ENCODE measurements at regions not wholly inside any gene's neighbourhood (a gene's known extent, or its start where the extent isn't known, plus 50 kb on each side); places are given as distances from the start of the nearest gene placed in this dataset.

DNA sequence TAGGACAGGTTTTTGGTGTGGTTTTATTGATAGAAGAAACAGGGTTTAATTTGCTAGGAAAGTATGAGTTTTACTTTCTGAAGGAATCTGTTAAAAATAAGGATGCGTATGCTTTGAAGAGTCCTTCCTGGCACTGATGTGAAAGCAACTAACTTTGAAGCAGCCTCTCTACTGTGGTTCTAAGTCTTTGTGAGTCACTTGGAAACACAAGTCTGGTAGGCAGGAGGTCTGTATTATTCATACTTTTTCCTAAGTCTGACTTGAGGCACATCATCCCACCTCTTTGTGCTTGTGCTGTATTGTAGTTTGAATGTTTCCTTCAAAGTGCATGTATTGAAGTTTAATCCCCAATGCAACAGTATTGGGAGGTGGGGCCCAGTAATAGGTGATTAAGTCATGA, 129.0 kb downstream of the TAF11L14 start:
- peak; percentile 78 for DNase-seq

DNA sequence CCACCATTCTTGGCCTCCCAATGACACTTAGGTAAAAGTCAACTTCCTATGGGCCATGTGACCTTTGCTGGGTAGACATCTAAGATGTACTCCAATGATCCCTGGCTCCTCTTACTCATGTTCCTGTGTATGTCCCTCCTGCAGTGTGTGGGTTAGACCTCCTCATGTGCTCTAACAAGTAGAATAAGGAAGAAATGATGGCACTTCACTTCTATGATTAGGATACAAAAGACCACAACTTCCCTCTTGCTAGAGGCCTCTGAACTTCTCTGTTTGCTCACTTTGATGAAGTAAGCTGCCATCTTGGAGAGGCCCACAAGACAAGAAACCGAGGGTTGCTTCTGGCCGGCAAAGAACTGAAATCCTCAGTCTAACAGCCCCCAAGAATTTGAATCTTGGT, 131.8 kb downstream of the TAF11L14 start:
- DNase-seq, result no peak

DNA sequence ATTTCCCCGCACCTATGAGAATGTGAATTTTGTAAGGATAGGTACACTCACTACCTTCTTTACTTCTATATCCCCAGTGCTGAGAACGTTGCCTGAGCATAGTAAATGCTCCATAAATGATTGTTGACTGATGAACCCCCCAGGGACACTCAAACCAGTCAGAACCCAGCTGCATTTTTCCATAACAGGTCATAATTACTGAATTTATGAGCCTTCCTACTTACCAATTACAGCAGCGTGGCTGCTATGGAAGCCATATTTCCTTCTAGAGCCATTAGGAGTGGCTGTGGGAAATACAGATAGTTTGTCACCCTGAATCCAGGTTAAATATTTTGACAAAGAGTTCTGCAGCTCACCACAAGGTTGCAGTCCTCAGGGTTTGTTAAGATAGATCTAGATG, 135.0 kb downstream of the TAF11L14 start:
- DNase-seq, result no peak

DNA sequence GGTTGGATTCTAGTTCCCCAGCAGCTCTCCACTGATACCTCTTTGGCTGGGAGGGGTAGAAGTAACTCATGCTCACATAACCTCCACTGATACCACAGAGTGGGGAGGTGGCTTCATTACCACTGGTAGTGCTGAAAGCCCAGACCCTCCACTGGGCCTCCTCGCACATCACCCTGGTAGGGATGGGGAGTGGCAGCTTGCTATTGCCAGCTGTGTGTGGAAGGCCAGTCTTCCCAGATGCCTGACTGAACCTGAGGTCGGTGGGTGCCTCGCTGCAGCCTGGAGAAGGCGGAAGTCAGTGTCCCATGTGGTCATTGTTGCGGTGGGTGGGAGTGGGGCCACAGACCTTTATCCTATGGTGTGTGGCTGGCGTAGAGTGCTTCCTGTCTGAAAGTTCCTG, 138.0 kb downstream of the TAF11L14 start:
- DNase-seq, result no peak

DNA sequence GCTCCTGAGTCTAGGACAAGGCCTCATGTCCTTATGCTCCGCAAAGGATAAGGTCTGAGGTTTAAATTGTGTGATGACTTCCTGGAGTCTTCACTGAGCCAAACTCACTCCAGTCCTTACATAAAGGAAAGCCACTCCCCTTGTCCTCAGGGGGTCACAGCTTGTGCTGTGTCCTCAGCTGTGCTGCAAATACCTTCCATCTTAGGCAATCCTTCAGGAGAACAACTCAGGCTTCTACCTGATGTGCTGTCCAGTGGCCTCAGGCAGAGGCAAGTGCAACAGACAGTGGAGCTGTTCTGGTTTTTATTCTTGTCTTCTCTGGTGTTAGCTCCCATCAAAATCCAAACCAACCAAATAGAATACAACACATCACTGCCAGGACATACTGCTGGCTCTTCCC, 151.5 kb downstream of the TAF11L14 start:
- no peak for DNase-seq

DNA sequence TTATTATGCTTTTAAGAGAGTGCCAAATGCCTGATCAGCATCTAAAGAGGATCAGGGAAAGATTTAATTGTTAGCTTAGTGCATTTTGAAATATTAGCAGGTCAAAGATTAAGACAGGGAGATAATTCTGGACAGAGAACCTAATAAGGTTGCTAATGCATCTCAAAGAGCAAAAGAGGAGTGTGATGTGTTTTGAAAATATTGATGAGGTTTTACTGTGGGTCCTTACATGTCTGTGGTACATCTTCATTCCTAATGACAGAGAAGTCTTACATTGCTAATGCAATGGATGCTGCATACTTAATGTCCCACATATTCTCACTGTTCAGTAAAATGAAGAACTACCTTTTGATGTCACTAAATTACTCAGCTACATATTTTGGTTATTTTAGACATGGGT, 154.1 kb downstream of the TAF11L14 start:
- DNase-seq, result no peak

DNA sequence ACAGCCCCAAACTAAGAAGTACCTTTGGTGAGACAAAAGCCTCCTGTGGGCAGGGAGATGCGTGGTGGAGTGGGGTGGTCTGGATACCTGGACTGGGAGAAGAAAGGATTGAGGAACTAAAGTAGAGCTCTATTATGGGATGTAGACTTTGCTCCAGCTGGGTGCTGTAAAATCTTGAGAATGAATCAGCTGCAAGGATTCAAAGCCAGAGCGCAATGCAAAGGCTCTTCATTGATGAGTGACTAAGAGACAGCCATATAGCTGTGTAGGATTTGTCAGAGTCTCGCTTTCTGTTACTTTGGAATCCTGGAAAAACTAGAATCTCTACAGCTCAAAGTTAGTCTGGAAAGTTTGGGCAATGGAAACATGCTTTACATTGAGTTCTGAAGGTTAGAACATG, 159.9 kb downstream of the TAF11L14 start:
- DNase-seq, result no peak

DNA sequence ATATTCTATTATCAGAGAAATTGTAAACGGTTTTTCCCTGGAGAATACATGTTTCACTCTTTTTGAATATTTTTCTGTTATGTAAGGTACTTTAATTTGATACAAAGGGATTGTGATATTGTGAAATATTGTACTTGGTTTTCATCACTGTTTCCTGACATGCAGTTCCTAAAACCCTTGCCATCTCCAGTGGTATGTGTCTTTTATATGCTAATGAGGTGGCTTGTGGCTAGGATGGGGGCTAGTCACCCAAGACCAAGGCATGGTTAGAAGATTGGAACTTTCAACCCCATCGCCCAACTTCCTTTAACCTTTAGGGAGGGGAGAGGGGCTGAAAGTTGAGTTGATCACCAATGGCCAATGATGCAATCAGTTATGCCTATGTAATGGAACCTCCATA, 160.6 kb downstream of the TAF11L14 start:
- DNase-seq, result no peak

DNA sequence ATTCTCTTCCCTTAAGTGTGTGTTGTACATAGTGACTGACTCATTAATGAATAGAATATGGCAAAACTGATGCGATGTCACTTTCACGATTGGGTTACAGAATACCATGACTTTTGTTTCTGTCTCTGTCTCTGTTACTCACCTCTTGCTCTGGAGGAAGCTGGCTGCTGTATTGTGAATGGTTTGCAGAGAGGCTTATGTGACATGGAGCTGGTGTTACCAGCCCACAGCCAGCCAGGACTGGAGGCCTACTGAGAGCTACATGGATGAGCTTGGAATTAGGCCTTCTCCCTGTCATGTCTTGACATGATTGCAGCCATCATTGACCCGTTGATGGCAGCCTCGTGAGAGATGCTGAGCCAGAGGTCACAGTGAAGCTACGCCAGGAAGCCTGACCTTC, 161.9 kb downstream of the TAF11L14 start:
- DNase-seq, result no peak

DNA sequence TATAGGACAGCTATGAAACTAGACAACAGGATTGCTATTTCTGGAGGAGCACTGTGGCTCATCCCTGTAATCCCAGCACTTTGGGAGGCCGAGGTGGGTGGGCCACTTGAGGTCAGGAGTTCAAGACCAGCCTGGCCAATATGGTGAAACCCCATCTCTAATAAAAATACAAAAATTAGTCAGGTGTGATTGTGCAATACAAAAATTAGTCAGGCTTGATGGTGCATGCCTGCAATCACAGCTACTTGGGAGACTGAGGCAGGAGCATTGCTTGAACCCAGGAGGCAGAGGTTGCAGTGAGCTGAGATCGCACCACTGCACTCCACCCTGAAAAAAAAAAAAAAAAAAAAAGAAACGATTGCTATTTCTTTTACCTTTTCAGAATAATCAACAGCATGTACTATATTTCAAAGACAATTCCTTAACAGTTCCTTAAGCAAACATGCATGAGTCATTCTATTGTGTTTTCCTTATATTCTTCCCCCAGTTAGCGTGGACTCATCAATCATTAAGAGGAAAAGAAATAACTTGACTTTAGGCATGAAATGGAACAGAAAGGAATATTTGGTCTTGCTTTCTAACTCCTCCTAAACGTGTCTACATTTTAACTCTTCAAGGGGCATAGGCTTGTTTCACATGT, 162.6 kb downstream of the TAF11L14 start:
- no peak for DNase-seq

DNA sequence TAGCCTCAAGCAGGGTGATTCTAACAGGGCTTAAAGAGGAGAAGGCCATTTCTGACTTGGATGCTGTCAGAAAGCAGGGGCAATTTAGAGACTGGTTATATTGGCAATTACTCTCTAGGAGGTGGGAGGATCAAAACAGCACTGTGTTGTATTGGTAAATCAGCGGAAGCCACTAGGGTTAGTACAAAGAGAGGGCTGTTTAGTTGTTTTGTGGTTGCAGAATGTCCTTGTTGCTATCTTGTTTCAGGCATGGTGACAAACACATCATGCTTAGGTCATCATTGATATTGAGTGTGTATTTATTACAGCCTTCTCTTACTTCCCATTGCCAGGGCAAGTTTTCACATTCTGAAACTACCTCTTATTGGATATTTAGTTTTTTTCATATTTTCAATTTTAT, 165.3 kb downstream of the TAF11L14 start:
- no peak for DNase-seq

DNA sequence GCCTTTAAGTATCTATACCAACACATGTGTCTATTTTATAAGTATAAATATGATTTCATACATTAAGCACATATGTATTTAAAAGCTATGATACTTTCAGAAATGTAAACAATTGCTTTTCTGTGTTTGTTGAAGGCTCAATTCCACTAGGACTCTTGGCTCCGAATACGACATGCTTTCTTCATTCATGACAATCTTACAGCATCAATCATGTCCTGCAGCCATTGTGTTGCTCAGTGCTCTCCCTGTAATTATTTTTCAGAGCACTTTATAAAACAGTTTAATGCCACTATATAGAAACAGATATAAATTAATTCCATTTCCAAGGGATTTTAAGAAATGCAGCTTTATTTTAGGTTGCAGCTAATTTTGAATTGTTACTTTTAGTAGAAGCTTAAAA, 167.3 kb downstream of the TAF11L14 start:
- no peak for DNase-seq

DNA sequence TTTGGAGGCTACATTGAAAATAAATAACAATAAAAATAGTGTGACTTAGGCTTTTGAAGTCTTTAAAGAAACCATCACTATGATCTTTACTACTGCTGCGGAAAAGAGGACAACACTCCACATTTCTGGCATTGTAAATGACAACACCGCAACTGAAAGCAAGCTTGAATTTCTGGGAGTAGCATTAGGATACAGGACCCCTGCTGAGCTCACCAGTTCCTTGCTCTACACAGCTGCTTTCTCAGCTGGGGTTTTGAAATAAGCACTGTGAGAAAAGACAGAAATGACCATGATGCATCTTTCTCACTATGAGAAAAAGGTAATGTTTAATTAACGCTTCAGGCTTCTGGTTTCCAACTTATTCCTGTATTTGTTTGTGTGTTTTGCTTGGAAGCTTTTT, 168.0 kb downstream of the TAF11L14 start:
- DNase-seq, result no peak

DNA sequence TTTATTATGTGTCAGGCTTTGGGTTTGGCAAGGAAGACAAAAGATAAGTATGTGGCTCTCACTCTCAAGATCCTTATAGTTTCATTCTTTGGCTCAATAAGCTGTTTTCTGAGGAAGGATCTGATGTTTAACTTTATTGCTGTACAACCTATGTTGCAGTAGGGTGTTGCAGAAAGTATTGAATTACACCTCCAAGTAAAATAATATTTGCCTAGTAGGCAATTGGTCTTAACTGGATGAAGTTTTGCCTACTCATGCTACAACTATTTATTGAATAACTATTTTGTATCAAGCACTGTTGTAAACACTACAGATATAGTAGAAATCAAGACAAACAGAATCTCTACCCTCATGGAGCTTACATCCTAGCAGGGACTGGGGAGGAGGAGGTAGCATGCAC, 169.7 kb downstream of the TAF11L14 start:
- DNase-seq, result no peak

DNA sequence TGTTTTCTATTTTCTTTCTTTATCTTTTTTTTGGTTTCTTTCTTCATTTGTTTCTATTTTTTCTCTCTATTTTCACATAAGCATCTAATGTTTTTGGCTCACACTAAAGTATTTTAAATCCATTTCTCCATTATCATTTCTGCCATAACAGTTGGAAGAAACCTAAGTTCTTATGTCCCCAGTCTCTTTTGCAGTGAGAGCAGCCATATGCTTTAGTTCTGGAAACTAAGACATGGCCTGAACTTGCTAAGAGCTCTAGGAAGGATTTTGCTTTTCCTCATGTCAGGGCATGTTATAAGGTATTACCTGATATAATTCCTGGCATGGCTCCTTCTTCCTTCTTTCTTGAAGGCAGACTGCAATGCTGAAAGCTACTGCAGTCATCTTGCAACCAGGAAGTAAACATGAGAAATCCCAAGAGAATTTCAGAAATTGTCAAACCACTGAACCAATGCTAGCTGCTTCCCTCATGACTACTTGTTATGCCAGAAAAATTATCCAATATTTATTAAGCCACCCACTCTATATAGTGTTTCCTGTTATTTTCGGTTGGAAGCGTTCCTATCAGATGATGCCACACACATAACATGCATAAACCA, 171.1 kb downstream of the TAF11L14 start:
- DNase-seq, result no peak

DNA sequence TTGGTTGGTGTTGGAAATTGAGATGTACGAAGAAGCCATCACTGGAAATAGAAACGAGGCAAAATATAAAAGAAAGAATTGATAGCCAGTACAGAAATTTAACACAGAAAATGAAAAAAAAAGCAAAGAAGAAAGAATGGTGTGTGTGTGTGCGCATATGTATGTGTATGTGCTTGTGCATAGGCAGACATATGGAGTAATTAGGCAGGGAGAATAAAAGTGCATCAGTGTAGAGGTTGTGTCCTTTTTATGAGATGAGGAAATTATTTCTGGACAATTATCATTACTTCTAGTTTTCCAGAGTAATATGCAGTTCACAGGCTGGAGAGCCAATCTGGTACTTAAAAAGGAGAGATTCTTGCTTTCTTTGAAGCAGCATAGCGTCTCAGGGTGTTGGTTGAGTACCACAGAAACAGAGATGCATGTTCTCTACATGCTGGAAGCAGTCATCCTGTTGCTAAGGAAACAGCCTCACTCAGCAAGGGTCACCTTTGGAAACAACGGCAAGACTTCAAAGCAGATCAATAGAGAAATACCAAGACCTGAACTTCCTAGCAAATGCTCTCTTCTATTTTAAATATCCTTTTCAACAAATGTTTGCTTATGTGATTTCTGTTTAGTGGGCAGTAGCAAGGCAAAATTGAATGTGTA, 172.7 kb downstream of the TAF11L14 start:
- DNase-seq, result no peak

DNA sequence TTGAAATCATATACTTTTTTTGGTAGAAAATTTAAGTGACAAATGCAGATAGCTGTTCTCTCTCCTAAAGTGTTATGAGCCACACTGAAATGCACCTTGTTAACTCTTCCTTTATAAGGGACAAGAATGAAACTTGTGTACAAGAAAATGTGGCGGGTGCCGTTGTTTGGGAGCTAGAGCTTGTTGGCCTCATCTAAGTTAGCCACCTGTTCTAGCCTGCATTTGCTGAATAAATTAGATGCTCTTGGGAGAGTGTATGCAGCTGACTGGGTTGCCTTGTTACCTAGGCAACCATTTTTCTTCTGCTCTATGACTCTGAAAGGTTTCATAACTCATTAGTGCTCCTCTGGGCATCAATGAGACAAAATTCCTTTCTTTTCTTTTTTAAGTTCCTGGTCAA, 174.3 kb downstream of the TAF11L14 start:
- DNase-seq, result no peak

DNA sequence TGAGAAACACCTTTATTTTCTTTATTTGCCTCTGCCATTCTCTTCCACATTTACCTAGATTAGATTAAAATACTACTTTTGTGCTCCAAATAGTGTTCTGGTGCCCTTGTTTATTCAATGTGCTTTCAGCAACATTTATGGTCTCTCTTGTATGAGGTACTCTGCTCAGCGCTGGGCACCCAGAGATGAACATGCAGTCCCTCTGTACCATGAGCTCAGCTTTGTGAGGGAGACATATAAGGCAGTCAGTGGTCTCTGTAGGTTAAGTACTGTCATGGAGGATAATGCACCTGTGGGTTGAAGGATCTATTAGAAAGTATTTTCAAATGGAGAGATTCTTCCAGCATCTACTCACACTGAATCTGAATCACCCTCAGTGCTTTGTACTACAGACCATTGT, 176.5 kb downstream of the TAF11L14 start:
- no peak for DNase-seq

DNA sequence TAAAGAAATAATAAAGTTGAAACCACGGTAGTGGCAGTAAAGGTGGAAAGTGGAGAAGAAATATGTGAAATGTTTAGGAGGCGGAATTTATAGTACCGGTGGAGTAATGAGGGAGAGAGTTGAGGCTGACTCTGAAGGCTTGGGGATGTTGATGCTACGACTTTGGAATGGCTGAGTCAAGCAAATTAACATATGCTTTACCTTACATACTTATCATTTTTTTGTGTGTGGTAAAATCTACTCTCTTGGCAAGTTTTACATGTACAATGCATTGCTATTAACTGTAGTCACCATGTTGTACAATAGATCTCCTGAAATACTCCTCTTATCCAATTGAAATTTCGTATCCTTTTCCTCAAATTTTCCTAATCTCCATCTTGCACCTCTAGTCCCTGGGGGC, 179.0 kb downstream of the TAF11L14 start:
- DNase-seq, result peak; percentile 84

DNA sequence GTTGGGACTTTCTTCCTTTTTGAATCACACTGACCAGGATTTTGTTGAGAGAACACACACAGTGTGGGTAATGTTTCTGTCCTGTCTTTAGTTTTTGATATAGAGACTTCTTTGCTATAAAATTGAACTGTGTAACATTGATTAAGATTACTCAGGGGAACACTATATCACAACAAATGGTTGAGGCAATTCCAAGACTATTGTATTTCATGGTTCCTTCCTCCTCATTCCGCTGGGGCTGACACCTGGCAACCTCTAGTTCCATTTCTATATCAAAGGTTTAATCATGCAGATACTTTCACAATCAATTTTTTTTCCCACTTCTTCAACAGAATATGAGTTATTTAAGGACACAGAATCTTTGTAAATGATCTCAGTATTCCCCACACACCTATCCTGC, 182.2 kb downstream of the TAF11L14 start:
- peak; percentile 67 for DNase-seq

DNA sequence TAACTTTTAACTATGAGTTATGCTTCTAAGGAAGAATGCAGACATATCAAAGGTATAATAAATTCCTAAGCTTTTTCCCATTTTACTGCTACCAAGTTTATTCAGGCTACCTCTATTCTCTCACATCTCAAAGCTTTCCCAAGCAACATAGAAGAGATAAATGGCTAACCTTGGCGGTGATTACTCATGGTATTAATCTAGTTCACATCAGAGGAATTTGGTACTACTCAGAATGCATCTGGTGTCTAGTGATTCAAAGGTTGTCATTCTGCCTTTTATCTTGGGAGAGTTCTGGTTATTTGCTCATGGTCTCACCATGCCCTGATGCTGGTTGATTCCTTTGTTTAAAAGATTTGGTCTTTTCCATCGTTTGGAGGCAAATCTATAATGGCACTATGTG, 182.7 kb downstream of the TAF11L14 start:
- peak; percentile 80 for DNase-seq

DNA sequence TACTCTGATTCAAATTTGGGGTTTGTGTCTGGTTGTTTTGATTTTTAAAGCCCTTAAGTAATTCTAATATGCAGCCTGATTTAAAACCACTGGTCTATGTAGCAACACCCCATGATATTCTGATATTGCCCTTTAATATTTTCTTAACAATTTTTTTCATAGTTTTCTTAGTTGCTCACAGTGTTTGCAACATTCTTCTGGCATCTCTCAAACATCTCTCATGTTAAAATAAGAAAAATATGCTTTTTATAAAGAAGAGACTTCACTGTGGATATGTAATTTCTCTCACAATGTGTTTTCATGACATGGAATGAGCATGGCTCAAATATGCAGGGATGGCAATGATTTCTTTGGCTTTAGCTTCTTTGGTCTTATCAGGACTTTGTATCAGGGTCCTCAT, 183.7 kb downstream of the TAF11L14 start:
- DNase-seq, result peak; percentile 71

DNA sequence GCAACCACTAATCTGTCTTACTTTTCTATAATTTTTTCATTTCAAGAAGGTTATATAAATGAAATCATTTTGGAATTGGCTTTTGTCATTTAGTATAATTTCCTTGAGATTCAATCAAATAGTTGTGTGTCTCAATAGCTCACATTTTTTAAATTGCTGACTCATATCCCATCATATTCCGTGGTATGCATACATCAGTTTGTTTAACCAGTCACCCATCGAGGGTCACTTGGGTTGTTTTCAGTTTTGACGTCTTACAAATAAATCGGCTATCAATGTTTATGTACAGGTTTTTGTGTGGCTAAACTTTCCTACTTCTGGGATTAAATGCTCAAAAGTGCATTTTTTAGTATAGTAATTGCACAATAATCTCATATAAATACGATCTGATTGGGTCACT, 185.5 kb downstream of the TAF11L14 start:
- peak; percentile 49 for DNase-seq

DNA sequence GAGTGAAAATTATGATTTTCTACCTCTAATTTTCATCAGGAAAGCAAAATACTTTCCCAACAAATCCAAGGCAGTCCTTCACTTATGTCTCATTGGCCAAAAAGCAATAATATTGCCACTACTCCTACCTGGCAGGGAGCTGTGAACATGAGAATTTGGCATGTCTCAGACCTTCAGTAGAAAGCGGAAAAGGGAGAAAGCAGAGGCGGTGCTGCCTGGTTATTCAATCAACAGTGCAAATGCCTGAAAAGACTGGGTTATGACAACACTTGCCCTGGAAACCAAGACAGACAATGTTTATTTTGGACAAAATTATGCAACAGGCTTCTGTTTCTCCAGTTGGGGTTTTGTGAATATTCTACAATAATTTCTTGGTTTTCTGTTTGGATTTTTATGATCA, 194.4 kb downstream of the TAF11L14 start:
- DNase-seq, result no peak

DNA sequence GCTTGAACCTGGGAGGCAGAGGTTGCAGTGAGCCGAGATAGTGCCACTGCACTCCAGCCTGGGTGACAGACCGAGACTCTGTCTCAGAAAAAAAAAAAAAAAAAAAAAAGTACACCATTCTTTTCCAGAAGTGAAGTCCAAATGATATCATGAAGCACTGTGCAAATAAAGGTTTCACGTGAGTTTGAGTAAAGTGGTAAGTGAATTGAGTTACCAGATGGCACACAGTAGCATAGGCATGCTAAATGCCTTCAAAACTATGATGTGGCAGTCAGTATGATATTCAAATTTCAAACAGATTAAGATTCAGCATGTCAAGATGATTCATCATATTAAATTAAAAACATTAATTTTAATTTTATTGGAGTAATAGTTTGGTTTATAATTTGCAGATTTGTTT, 195.2 kb downstream of the TAF11L14 start:
- DNase-seq, result no peak

All from fibroblast of upper back skin (primary cell).